HCT116 (cell line): ENCODE measurements at regions not wholly inside any gene's neighbourhood (a gene's known extent, or its start where the extent isn't known, plus 50 kb on each side); places are given as distances from the start of the nearest gene placed in this dataset.

Experiments used
- EGR1 ChIP-seq: IDR thresholded peaks from 2 replicates; pipeline ENCODE4 v1.6.1; 2012; ENCODE audit warnings: low read depth
- EZH2 ChIP-seq: fragments of 200-600 bp; sonication (generic); IDR thresholded peaks from 2 replicates; pipeline ENCODE4 v1.6.1; 2017; ENCODE audit warnings: antibody characterized with exemption, mixed run types
- POLR2A ChIP-seq: IDR thresholded peaks from 2 replicates; pipeline ENCODE4 v1.7.0; 2011; ENCODE audit warnings: borderline replicate concordance; ENCODE audit not compliant: insufficient read depth, insufficient read length; ENCODE audit errors: extremely low read depth
- POLR2AphosphoS5 ChIP-seq: IDR thresholded peaks from 2 replicates; pipeline ENCODE4 v1.6.1; 2011; ENCODE audit warnings: mild to moderate bottlenecking, low read depth, low read length, moderate library complexity
- RAD21 ChIP-seq: IDR thresholded peaks from 2 replicates; pipeline ENCODE4 v1.6.1; 2012; ENCODE audit warnings: low read depth, mild to moderate bottlenecking
- SIN3A ChIP-seq: IDR thresholded peaks from 2 replicates; pipeline ENCODE4 v1.6.1; 2012; ENCODE audit warnings: low read depth
- SRF ChIP-seq: IDR thresholded peaks from 2 replicates; pipeline ENCODE4 v1.6.1; 2012; ENCODE audit warnings: low read depth
- YY1 ChIP-seq: IDR thresholded peaks from 2 replicates; pipeline ENCODE4 v1.6.1; 2011; ENCODE audit warnings: low read length, low read depth, moderate library complexity, mild to moderate bottlenecking; ENCODE audit not compliant: insufficient replicate concordance; ENCODE audit errors: extremely low read depth
- ZNF274 ChIP-seq: fragments of 200-500 bp; sonication (Bioruptor generic); IDR thresholded peaks from 2 replicates; pipeline ENCODE4 v1.6.1; 2014; ENCODE audit warnings: mild to moderate bottlenecking, low read depth, low read length, inconsistent platforms
- TF ChIP-seq, protein P1 (sequence below), 3 experiments: fragments of 200-600 bp in 1 of 3; sonication (generic) in 1 of 3; IDR thresholded peaks in 2 of 3; conservative IDR thresholded peaks in 1 of 3; 2 replicates each; pipeline ENCODE4 v1.5.1; 2012 to 2017; ENCODE audit warnings: low read depth in 2 of 3, low read length in 2 of 3, antibody characterized with exemption in 1 of 3, borderline replicate concordance in 1 of 3, control low read depth in 1 of 3, mild to moderate bottlenecking in 1 of 3, mixed read lengths in 1 of 3, mixed run types in 1 of 3, moderate library complexity in 1 of 3; ENCODE audit not compliant: insufficient read depth in 1 of 3
- TF ChIP-seq, protein P2 (sequence below): IDR thresholded peaks from 2 replicates; pipeline ENCODE4 v1.6.1; 2012; ENCODE audit warnings: low read depth
- TF ChIP-seq, protein P3 (sequence below): IDR thresholded peaks from 2 replicates; pipeline ENCODE4 v1.6.1; 2011; ENCODE audit warnings: mild to moderate bottlenecking, low read length, moderate library complexity; ENCODE audit not compliant: insufficient replicate concordance; ENCODE audit errors: extremely low read depth
- TF ChIP-seq, protein P4 (sequence below): IDR thresholded peaks from 2 replicates; pipeline ENCODE4 v1.6.1; 2012

DNA sequence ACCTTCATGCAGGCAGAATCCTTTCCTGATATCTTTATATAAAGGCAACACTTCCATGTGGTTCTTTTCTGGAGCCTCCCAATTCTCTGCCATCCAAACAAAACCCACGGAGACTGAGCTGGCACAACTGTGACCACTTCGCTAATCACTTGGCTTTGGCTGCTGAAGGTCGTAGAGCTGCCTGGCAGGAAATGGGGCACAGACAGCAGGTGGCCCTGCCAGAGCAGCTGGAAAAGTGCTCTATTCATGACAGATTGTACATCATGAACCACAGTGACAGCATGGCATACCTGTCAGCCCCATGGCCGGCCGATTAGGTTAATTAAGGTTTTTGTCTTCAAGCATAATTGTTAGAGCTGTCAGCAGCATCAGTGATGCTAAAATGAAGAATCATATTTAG is 141.9 kb upstream of the ANKRD55 start:
- TF ChIP-seq, protein P1, sequence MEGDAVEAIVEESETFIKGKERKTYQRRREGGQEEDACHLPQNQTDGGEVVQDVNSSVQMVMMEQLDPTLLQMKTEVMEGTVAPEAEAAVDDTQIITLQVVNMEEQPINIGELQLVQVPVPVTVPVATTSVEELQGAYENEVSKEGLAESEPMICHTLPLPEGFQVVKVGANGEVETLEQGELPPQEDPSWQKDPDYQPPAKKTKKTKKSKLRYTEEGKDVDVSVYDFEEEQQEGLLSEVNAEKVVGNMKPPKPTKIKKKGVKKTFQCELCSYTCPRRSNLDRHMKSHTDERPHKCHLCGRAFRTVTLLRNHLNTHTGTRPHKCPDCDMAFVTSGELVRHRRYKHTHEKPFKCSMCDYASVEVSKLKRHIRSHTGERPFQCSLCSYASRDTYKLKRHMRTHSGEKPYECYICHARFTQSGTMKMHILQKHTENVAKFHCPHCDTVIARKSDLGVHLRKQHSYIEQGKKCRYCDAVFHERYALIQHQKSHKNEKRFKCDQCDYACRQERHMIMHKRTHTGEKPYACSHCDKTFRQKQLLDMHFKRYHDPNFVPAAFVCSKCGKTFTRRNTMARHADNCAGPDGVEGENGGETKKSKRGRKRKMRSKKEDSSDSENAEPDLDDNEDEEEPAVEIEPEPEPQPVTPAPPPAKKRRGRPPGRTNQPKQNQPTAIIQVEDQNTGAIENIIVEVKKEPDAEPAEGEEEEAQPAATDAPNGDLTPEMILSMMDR (IDR thresholded peaks at IDR 0.05 in 2 of 3, conservative IDR thresholded peaks at IDR 0.05 in 1 of 3; ENCODE audit: borderline replicate concordance in 1 of 3, insufficient read depth in 1 of 3, low read depth in 2 of 3, low read length in 2 of 3): no peak
- TF ChIP-seq EZH2 (no peak), SIN3A (no peak), SRF (no peak), RAD21 (no peak), YY1 (no peak), POLR2A (no peak), ZNF274 (no peak), POLR2AphosphoS5 (no peak), EGR1 (no peak)
- TF ChIP-seq, protein P2, sequence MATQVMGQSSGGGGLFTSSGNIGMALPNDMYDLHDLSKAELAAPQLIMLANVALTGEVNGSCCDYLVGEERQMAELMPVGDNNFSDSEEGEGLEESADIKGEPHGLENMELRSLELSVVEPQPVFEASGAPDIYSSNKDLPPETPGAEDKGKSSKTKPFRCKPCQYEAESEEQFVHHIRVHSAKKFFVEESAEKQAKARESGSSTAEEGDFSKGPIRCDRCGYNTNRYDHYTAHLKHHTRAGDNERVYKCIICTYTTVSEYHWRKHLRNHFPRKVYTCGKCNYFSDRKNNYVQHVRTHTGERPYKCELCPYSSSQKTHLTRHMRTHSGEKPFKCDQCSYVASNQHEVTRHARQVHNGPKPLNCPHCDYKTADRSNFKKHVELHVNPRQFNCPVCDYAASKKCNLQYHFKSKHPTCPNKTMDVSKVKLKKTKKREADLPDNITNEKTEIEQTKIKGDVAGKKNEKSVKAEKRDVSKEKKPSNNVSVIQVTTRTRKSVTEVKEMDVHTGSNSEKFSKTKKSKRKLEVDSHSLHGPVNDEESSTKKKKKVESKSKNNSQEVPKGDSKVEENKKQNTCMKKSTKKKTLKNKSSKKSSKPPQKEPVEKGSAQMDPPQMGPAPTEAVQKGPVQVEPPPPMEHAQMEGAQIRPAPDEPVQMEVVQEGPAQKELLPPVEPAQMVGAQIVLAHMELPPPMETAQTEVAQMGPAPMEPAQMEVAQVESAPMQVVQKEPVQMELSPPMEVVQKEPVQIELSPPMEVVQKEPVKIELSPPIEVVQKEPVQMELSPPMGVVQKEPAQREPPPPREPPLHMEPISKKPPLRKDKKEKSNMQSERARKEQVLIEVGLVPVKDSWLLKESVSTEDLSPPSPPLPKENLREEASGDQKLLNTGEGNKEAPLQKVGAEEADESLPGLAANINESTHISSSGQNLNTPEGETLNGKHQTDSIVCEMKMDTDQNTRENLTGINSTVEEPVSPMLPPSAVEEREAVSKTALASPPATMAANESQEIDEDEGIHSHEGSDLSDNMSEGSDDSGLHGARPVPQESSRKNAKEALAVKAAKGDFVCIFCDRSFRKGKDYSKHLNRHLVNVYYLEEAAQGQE: no peak
- TF ChIP-seq, protein P3, sequence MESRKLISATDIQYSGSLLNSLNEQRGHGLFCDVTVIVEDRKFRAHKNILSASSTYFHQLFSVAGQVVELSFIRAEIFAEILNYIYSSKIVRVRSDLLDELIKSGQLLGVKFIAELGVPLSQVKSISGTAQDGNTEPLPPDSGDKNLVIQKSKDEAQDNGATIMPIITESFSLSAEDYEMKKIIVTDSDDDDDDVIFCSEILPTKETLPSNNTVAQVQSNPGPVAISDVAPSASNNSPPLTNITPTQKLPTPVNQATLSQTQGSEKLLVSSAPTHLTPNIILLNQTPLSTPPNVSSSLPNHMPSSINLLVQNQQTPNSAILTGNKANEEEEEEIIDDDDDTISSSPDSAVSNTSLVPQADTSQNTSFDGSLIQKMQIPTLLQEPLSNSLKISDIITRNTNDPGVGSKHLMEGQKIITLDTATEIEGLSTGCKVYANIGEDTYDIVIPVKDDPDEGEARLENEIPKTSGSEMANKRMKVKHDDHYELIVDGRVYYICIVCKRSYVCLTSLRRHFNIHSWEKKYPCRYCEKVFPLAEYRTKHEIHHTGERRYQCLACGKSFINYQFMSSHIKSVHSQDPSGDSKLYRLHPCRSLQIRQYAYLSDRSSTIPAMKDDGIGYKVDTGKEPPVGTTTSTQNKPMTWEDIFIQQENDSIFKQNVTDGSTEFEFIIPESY: no peak
- TF ChIP-seq, protein P4, sequence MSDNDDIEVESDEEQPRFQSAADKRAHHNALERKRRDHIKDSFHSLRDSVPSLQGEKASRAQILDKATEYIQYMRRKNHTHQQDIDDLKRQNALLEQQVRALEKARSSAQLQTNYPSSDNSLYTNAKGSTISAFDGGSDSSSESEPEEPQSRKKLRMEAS: no peak
